NCI-H2227 treated with DMSO at 0.1 percent for 48 hours (cell line): ENCODE measurements at regions not wholly inside any gene's neighbourhood (a gene's known extent, or its start where the extent isn't known, plus 50 kb on each side); places are given as distances from the start of the nearest gene placed in this dataset.

ENCODE experiments used
- DNase-seq: peaks from one replicate; lab custom pipeline; 2025; lab: John Stamatoyannopoulos, UW

DNA sequence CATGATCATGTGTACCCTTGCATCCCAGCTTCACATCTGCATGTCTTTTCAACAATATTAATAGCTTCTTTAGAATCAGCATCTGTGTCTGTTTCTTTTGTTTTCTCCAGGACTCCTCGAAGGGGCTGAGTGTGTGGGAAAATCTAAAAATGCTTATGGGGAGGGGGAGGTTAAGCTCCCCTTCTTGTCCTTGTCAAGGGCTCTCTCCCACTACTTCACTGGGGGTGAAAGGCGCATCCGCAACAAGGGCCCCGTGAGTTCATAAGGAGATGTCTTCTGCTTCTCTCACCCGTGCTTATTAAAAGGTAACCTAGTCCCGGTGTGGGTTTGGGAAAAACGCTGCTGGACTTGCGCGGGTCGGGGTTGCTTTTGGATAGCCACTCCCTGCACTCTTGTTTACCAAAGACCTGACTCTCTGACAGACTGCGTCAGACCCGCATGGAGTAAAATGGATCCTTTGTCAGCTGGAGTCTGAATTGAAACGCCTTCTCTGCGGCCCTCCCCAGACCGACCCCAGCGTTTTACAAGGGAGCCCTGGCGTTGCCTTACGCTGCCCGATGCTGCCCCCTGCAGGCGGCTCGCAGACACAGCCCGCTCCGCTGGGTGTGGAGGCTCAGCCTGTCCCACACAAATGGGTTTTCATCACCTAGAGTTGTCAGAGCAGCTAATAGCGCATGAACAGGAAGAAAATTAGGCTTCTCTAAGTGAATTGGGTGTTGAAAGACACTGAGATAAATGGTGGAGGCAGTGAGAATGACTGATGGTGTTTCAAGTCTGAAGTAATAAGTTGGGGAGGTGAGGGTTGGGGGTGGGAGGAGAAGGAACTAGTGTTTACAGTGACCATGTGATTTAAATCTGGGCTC lies 53.8 kb downstream of the IER5 start:
- peak; percentile 96 for DNase-seq

DNA sequence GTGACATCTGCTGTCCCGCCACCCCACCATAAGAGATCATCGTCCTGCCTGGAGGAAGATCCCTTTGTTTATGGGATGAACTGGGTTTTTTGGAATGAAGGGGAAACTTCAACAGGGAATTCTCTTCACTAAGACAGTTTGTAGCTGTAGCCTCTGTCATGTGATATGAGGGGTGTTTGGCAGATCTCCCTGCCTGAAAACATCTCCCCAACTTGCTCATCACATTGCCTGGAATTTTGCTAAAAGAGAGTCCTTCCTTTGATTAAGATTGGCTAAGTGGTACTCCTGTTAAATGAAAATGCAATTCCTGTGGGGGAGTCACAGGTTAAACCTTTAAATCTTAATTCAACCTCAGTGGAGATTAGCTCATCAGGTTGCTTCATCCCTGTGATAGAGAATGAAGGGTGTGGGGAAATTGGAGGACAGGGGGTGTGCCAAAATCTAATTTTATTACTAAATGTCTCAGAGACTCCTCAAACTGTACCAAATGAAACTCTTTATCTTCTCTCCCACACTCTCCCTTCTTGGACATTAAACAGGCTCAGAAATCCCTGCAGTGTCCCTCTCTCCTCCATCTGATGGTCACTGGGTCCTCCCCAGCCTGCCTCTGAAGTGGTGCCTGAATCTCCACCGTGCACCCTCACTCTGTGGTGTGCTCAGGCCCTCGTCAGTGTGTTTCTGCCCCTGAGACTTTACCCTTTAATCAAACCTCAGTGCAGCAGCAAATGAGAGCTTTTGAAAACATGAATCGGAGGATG lies 54.8 kb downstream of the IER5 start:
- no peak for DNase-seq

DNA sequence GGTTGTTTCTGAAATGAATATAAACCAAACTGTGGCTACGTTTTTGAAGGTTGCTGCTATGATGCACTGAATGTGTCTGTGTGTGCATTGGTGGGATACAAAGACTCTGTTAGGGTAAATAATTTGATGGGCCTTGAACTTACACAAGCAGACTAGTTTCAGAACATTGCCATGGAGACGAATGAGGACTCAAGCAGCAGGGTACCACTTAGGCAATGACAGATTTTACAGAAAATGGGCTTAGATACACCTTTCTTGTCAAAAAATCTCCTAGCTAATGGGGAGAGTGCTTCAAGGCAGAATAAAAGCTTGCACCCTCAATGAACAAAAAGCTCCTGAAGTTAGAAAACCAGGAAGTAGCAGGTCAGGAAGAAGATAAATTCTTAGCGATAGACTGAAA lies 55.7 kb downstream of the IER5 start:
- DNase-seq, result peak; percentile 41

DNA sequence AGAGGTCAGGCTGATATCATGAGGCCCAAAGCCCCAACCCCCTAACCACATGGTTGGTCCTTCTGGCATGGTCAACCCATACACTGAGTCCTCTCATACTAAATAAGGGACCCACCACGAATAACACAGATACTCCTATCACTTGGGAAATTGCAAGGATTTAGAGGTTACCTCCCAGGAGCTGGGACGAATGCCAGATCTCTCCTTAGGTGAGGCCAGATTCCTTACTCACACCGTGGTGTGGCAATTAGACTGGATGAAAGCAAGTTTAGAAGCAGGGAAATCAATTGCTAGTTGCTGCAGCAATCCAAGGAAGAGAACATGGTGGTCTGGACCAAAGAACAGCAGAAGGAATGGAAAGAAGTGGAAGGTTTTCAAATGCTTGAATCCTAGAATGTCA lies 60.1 kb downstream of the IER5 start:
- DNase-seq, result no peak

DNA sequence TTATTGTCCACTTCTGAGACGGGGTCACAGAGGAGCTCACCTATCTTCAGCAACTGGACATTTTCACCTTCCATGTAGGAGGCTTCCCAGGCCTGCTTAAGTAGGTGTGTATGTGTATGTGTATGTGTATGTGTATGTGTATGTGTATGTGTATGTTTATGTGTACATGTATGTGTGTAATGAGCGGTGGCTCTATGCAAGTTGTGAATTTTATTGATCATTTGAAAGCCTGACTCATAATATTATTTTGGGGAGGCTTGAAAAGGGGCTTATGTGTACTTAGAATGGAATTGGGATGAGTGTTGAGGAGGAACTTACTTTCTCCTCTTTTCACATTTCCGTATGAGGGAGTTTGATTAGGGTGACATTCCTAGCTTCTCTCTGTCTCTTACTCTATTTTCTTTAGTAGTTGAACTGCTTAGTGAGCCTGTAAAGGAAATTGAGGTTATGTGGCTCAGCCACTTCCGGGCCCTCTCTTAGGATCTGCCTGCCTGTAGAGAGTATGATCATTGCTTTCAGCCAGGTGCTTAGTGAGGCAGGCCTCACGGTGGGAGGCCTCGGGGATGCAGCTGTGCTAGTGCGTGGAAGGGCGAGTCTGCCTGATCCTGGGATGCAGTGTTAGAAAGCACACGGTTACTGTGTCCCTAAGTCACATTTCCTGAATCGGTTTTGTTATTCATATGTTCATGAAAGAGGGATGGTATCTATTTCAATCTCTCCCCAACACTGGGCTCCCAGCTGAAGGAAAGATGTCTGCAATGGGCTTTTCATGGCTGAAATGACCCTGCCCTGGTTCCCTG lies 61.0 kb downstream of the IER5 start:
- no peak for DNase-seq

DNA sequence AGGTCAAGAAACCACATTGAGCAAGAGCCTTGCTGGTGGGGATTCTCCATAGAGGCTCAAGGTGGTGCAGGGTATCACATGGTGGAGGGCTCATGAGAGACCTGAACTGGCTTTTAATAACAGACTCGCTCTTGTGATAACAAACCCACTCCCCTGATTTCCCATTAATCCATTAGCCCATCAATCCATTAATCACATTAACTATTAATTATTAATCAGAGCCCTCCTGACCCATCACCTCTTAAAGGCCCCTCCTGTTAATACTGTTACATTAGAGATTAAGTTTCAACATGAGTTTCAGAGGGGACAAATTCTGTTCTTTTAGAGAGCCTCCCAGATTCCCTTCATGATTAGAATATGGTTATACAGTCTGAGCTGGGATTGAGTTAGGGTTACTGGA lies 61.8 kb downstream of the IER5 start:
- no peak for DNase-seq

DNA sequence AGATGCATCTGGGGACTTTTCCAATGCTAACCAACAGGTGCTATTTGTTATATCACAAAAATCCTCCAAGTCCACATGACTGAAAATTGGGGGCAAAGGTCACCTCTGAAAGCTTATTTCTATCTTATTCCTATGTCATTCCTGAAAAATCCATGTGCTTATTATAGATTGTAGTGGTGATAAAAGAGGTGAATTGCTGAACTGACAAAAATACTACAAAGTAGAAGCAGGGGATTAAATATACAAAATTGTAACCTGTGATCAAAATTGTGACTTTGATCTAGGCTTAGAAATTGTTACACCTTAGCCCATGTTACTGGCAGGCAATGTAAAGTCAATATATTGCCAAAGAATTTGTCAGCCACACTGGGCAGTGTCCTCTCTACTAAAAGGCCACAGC lies 62.3 kb downstream of the IER5 start:
- no peak for DNase-seq

DNA sequence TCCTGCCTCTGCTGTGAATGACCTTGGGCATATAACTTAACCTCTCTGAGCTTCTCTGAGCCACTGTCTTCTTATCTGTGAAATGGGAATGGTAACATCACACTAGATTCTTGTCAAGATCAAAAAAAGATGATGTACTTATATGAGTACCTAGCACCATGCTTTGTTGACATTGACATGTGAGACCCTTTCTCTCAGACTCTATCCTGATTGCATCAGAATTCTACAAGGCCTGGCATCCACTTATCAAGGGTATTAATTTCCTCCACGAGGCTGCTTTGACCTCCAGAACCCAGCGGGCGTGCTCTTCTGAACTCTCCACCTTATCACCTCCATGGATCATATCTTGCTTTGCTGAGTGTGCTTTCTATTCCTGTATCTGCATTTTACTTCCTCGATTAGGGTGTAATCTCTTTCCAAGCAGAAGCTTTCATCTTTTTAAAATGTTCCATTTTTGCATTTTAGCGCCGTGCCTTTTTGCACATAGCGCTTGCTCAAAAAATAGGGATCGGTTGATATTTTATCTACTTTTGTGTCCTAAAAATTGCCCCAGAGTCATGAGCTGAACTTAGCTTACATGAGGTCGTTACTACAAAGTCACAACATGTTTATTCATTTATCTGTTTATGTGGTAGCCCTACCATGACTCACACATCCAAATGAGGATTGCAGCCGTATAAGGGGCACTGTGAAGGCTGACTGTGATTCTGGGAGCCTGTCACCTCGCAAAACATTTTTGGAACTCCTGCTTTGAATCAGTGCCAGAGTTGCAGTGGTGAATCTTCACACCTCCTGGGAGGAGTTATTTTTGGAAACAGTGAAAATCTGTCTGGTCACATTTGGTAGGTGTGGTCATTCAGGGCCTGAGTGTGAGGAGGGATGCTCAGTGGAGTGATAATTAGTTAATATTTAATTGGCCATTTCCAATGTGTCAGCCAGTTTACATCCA lies 63.2 kb downstream of the IER5 start:
- no peak for DNase-seq

DNA sequence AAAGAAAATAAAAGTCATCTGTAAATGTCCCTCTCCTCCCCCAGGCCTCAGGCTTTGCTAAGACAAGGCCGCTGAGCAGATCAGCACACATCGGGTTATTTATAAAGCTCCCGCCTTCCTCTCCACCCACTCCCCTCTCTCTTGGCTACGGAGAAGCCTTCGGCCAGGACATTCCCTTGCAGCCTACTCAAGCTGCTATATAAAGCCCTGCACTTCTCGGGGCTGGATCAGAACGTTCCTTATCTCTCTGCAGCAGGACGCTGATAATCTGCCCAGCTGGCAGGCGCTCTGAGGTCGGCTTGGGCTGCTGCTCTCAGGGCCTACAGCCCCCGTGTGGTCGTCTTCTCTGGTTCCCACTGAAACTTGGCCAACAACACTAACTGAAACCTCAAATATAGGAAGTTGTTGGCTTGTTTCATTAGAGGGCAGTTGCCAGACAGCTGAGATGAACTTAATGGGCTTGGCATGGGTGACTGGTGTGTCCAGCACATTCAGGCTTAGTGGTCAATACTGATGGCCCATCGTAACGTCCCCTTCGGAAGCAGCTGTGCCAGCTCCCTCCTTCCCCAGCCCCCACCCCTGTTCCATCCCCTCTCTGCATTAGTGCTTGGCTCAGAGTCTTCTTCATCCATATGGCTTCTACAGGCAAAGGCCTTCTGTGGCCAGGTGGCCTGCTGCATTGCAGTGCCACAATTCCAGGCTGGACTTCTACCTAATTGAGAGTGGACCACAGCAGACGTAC lies 64.6 kb downstream of the IER5 start:
- DNase-seq, result peak; percentile 63

DNA sequence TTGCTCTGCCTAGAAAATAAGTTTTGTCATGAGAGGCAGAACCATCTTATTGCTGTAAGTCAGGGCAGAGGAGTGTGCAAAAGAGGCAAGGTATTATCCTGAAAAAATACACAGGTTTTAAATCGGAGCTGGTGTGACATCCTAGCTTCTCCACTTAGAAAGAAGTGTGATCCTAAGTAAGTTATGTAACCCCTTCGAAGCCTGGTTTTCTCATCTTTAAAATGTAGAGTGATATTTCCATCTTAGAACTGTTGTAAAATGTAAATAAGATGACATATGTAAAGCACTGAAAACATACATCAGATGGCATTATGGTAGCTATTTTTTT lies 65.1 kb downstream of the IER5 start:
- DNase-seq, result no peak

DNA sequence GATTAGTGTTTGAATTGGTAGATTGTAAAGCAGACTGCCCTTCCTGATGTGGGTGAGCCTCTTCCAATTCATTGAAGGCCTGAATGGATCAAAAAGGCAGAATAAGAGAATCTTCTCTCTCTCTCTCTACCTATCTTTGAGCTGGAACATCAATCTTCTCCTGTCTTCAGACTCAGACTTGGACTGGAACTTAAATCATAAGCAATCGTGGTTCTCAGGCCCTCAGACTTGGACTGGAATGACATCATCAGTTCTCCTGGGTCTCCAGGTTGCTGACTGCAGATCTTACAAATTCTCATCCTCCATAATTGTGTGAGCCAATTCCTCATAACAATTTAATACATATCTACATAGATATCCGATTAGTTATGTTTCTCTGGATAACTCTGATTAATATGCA lies 66.8 kb downstream of the IER5 start:
- DNase-seq, result no peak

DNA sequence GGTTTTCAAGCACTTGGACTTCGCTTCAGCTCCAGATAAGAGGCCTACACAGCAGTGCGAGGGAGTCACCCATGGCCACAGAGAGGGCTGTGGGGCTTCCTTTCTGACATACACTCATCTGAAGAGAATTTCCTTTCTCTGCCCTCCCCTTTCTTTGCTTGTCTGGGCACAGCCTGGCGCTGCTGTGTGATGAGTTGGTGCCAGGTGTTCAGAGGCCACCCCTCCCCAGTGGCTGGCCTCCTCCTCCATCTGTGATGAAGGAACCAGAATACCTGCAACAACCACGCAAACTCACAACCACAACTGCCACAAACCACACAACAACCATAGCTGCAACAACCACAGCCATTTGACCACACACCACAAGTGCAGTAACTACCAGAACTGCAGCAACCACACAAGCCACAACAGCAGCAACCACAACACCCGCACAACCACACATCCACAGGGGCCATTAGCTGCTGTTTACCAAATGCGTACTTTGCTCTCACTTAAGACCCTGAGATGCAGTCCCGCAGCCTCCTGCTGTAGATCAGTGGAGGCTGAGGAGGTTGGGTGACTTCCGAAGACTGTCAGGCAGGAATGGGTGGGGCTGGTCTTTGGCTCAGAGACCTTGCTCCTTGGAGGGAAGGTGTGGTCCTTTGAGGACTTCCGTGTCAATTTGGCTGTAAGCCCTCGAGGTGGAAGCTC lies 71.1 kb downstream of the IER5 start:
- no peak for DNase-seq

DNA sequence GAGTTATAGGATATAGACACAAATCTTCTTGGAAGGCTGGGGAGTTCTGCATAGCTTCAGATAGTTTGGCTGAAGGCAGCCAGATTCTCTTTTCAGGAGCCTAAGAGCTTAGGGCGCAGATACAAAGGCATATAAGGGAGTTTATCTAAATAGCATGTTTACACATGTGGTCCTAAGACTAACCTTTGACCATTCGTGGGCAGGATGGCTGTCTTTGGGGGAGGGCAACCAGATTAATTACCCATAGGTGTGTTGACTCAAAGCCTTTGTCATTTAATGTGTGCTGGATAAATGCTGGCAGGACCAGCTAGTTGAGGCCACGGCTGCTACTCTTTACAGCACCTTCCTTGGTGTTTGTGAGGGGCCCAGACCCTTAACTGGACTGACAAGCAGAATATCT lies 71.8 kb downstream of the IER5 start:
- DNase-seq, result no peak

DNA sequence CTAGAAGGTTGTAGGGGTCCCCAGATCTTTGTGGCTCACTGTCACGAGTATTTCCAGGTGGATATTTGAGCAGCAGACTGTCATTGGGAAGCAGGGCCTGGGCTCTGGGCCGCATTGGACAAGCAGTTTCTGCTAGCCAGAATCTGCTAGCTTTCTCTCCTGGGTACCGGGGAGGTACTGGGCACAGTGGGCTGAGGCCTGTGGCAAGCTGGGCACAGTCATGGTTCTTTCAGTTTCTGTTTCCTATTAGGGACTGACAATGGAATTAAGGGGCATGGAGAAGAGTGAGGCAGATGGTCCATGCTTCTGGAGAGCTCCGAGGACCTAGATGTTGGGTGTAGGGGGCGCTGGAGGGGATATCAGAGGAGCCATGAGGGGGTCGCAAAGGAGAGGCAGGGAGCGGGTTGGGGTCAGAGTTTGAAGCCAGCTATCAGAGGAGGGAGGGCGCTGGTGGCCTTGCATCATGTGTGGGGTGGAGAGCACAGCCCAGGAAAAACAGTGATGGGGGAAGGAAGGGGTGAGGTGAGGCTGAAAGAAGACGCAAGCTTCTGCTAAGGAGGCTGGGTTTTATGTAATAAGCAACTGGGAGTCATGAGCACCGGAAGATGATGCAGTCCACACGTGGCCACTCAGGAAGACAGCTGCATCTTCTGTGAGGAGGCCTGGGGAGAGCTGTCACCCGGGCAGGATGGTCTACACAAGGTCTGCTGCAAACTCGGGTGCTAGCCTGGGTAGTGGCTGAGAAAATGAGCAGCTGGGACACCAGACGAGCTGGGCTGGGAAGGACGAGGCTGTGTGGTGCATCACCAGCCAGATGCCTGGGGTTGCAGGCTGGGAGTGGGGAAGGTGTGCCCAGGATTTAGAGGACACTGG lies 72.7 kb downstream of the IER5 start:
- no peak for DNase-seq

DNA sequence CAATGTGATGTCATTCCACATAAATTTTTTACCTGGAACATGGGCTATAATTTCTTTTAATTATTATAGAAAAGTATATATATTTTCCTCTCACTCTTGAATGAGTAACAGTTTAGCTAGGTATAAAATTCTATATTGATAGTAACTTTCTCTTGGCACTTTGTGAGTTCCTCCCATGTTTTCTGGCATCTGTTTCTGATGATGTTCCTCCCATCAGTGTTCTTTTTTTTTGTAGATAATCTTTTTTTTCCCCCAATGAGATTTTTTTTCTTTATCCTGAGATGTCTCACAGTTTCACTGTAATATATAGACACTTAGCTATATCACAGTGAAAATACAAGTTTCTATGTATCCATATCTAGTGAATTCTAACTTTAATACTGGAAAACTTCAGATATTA lies 75.2 kb downstream of the IER5 start:
- DNase-seq, result no peak

DNA sequence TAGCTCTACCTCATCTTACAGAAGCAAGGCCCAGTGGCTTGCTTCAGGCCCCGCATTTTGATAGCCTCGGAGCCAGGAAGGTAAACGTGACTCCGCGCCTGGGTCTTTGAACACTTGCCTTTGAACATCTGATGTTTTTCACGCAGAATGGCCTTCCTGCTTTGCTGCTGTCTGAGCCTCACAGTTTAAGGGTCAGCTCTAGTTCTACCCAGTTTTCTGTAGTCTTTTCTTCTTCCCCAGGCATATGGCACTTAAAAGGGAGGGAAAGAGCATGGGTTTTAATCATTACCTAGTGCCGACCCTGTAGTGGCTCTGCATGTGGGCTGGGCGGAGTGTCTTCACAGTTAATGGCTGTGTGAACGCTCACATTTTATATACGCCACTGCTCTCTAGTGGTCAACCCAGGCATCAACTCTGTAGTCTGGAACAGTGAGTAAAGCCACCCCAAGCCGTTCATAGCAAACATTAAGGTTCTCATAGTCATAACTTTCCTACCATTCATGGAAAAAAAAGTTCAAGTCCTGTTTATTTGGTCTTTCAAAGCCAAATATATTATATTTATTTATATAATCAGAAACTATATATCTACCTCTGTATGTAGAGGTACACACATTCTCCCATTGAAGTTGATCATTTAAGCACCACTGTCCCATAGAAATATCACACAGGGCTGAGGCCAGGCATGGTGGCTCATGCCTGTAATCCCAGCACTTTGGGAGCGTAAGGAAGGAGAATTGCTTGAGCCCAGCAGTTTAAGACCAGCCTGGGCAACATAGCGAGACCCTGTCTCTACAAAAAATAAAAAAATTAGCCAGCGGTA lies 78.1 kb downstream of the IER5 start:
- peak; percentile 98 for DNase-seq

DNA sequence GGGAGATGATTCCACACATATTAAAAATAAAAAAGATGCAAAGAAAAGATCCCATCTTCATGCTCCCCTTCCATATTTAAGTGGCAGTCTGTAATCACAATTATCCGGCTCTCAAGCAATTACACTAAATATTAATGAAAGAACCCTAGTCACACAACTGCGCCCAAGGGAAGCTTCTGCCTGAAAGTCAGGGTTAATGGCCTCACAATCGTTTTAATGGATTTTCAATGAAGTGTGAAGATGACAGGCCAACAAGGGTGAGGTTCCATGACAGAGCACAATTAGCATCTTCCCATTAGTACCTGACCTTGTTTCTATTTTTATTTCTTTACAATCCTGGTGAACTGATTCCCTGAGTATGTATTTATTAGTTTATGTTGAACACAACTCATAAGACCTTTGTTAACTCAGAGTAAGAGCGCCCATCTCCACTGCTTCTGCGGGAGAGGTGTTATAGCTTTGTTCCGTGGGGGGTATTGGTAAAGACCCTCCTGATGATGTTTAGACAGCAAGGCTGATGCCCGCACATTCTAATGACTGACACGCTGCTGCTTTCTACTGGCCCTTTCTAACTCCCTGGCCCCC lies 80.9 kb downstream of the IER5 start:
- DNase-seq, result no peak

DNA sequence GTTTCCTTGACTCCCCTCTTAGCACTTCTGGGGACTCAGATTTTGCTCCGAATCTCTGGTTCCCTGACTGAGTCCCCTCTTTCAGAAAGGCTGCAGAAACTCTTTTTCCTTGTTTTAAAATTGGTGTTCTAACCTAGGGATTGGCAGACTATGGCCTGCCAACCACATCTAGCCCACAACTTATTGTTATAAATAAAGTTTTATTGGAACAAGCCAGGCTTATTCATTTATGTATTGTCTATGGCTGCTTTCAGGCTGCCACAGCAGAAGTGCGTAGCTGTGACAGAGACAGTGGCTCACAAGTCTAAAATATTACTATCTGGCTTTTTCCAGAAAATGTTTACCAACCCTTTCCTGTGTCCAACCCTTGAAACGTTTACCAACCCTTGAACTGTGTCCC lies 81.7 kb downstream of the IER5 start:
- DNase-seq, result no peak
